Testis (tissue), 2 donors: ENCODE measurements at regions not wholly inside any gene's neighbourhood (a gene's known extent, or its start where the extent isn't known, plus 50 kb on each side); places are given as distances from the start of the nearest gene placed in this dataset.

ENCODE experiments used
- DNase-seq: peaks from one replicate; pipeline ENCODE4 v3.0.0-alpha.2; 2019
- H3K27ac ChIP-seq, 2 donors: fragments of 200-600 bp; sonication (generic); one replicate each; pipeline ENCODE4 v1.5.1; 2019
- H3K27me3 ChIP-seq: fragments of 200-600 bp; sonication (generic); one replicate; pipeline ENCODE4 v1.5.1; 2019
- H3K36me3 ChIP-seq: fragments of 200-600 bp; sonication (generic); one replicate; pipeline ENCODE4 v1.5.1; 2017; ENCODE audit warnings: low read depth; ENCODE audit errors: missing control alignments
- H3K4me1 ChIP-seq: fragments of 200-600 bp; sonication (generic); one replicate; pipeline ENCODE4 v1.5.1; 2019
- H3K4me3 ChIP-seq, 2 donors: fragments of 200-600 bp; sonication (generic); one replicate each; pipeline ENCODE4 v1.5.1; 2017 to 2019
- H3K9me3 ChIP-seq: fragments of 200-600 bp; sonication (generic); one replicate; pipeline ENCODE4 v1.5.1; 2017
- CTCF ChIP-seq, 3 experiments: fragments of 450-650 bp in 2 of 3; fragments of 200-600 bp in 1 of 3; sonication (generic) in 1 of 3; IDR thresholded peaks; one replicate each; pipeline ENCODE4 v1.5.1; 2016 to 2019; ENCODE audit warnings: antibody characterized with exemption in 3 of 3, mild to moderate bottlenecking in 2 of 3, moderate library complexity in 1 of 3
- POLR2A ChIP-seq: fragments of 450-650 bp; IDR thresholded peaks from one replicate; pipeline ENCODE4 v1.6.1; 2017; ENCODE audit warnings: antibody characterized with exemption, mild to moderate bottlenecking, moderate library complexity
- WGBS, 2 donors: methylation state at CpG; one replicate each; pipeline ENCODE4 v1.1.5; 2018; 5-methylcytosine and 5-hydroxymethylcytosine counted together
- intact Hi-C: fragments of 100-400 bp; cut with DNase I; formaldehyde crosslinking; loops from one replicate; pipeline ENCODE4 v1.15.1; 2023; ENCODE audit warnings: low total_unique reads

GRCh38 chr4:138406876-138407275 is 164.7 kb upstream of the SLC7A11 start:
- Histone ChIP-seq H3K36me3 (no peaks in the 10 kb centered on the region), H3K4me3 (no peak overlapping the region), H3K9me3 (no peaks in the 10 kb centered on the region), H3K27me3 (no peaks in the 10 kb centered on the region), H3K27ac (no peak overlapping the region), H3K4me1 (no peaks in the 10 kb centered on the region)
- TF ChIP-seq CTCF (IDR thresholded peaks at IDR 0.05) (no peak), POLR2A (no peak)
- intact Hi-C loops: no loop called here
- WGBS, 2 donors: 19 to 28% methylated on average over 1 of the region's 1 CpG
- no peak for DNase-seq

- intact Hi-C loops: no loop called here
- H3K36me3 ChIP-seq: no peaks in the 10 kb centered on the region
- H3K27ac ChIP-seq: no peak overlapping the region
- H3K9me3 ChIP-seq: no peaks in the 10 kb centered on the region
- peaks cover 4% of the 10 kb centered on the region for H3K4me1 ChIP-seq
- no peaks in the 10 kb centered on the region for H3K27me3 ChIP-seq
- DNase-seq: no peak
- WGBS, 2 donors: 76 to 92% methylated on average over 1 of the region's 1 CpG
- H3K4me3 ChIP-seq: no peak overlapping the region
- TF ChIP-seq CTCF (IDR thresholded peaks at IDR 0.05) (no peak), POLR2A (no peak)
These were observed 163.9 kb upstream of the SLC7A11 start for GRCh38 chr4:138405934-138406567.

DNA sequence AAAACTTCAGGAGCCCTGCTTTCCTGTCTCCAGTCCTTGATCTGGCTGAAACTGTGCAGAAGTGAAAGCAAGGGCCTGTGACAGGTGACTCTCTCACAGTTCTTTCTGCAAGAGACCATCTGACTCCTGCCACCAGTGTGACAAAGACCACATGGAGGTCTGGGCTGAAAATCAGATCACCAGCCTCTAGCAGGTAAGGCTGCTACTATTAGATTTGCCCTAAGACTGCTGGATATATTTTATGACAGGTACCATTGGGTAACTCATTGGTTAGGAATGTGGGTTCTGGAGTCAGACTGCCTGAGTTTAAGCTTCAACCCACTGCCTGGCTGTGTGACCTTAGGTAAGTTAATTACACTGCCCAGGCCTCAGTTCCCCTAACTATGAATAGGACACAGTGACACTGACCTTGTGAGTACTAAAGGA is 163.3 kb upstream of the SLC7A11 start:
- H3K4me3 ChIP-seq: no peak overlapping the region
- TF ChIP-seq POLR2A (no peak), CTCF (IDR thresholded peaks at IDR 0.05) (no peak)
- H3K9me3 ChIP-seq: no peaks in the 10 kb centered on the region
- no peaks in the 10 kb centered on the region for H3K27me3 ChIP-seq
- no peak overlapping the region for H3K27ac ChIP-seq
- no peaks in the 10 kb centered on the region for H3K36me3 ChIP-seq
- DNase-seq: no peak
- intact Hi-C loops: no loop called here
- H3K4me1 ChIP-seq: peaks cover 8% of the 10 kb centered on the region

GRCh38 chr4:138404801-138405200 is 162.7 kb upstream of the SLC7A11 start:
- H3K9me3 ChIP-seq: no peaks in the 10 kb centered on the region
- no peaks in the 10 kb centered on the region for H3K36me3 ChIP-seq
- no peak for TF ChIP-seq CTCF (IDR thresholded peaks at IDR 0.05)
- no peaks in the 10 kb centered on the region for H3K27me3 ChIP-seq
- H3K4me3 ChIP-seq: no peak overlapping the region
- WGBS, 2 donors: 97 to 100% methylated on average over 1 of the region's 1 CpG
- intact Hi-C loops: no loop called here
- peaks cover 8% of the 10 kb centered on the region for H3K4me1 ChIP-seq
- no peak overlapping the region for H3K27ac ChIP-seq
- DNase-seq: no peak

DNA sequence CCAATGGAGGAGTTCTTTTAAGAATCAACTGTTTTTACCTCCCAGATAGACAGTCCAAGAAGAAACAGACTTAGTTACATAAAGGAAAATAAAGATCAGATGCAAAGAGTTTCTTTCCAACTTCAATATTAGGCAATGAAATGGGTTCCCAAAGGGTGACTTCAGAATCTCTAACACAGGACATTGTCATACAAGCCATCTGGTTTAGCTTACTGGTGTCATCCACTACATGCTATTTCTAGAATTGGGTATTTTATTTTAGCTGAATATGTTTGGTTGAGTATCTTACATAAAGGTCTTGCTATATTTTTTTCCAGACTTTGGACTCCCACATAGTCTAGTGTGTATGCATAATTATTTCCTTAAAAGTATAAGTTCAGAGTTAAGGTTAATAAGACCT is 162.1 kb upstream of the SLC7A11 start:
- no peaks in the 10 kb centered on the region for H3K36me3 ChIP-seq
- no peaks in the 10 kb centered on the region for H3K9me3 ChIP-seq
- H3K27me3 ChIP-seq: no peaks in the 10 kb centered on the region
- intact Hi-C loops: no loop called here
- TF ChIP-seq POLR2A: no peak
- TF ChIP-seq CTCF (IDR thresholded peaks at IDR 0.05): no peak
- no peak overlapping the region for H3K4me3 ChIP-seq
- no peak for DNase-seq
- no peak overlapping the region for H3K27ac ChIP-seq
- H3K4me1 ChIP-seq: peaks cover 8% of the 10 kb centered on the region
